NT2/D1 (cell line): ENCODE measurements at regions not wholly inside any gene's neighbourhood (a gene's known extent, or its start where the extent isn't known, plus 50 kb on each side); places are given as distances from the start of the nearest gene placed in this dataset.

ENCODE experiments used
- DNase-seq: peaks from one replicate; pipeline ENCODE4 v3.0.0-alpha.2; 2011; ENCODE audit warnings: low read depth, low spot score
- H3K27me3 ChIP-seq: 2 replicates; pipeline ENCODE4 v1.6.0; 2011; ENCODE audit warnings: mild to moderate bottlenecking; ENCODE audit not compliant: insufficient read length, insufficient read depth
- H3K36me3 ChIP-seq: 2 replicates; pipeline ENCODE4 v1.6.1; 2011; ENCODE audit warnings: mild to moderate bottlenecking, low read length, mixed read lengths; ENCODE audit not compliant: insufficient read depth, insufficient read length
- H3K4me1 ChIP-seq: 2 replicates; pipeline ENCODE4 v1.5.1; 2011; ENCODE audit not compliant: insufficient read depth, insufficient read length
- H3K4me3 ChIP-seq: 2 replicates; pipeline ENCODE4 v1.5.1; 2011; ENCODE audit warnings: low read depth; ENCODE audit not compliant: insufficient read length
- H3K9ac ChIP-seq: 2 replicates; pipeline ENCODE4 v1.6.0; 2011; ENCODE audit warnings: low read depth; ENCODE audit not compliant: insufficient read length
- H3K9me3 ChIP-seq: 2 replicates; pipeline ENCODE4 v1.5.1; 2011; ENCODE audit warnings: mild to moderate bottlenecking, low read length; ENCODE audit not compliant: insufficient read depth
- SUZ12 ChIP-seq: IDR thresholded peaks from 2 replicates; pipeline ENCODE4 v1.6.1; 2011; ENCODE audit not compliant: insufficient read length, insufficient read depth; ENCODE audit errors: extremely low read depth
- YY1 ChIP-seq: IDR thresholded peaks from 2 replicates; pipeline ENCODE4 v1.6.1; 2011; ENCODE audit not compliant: insufficient read length, insufficient read depth
- ZNF274 ChIP-seq: IDR thresholded peaks from 2 replicates; pipeline ENCODE4 v1.6.1; 2011; ENCODE audit warnings: mild to moderate bottlenecking, low read depth, low read length

GRCh38 chr5:158409507-158409906, 550.6 kb upstream of the CLINT1 start:
- H3K4me1 ChIP-seq: no peaks in the 10 kb centered on the region
- no peak for TF ChIP-seq YY1
- TF ChIP-seq SUZ12: no peak
- no peak for TF ChIP-seq ZNF274
- H3K4me3 ChIP-seq: no peak overlapping the region
- no peaks in the 10 kb centered on the region for H3K27me3 ChIP-seq
- no peaks in the 10 kb centered on the region for H3K36me3 ChIP-seq
- no peak overlapping the region for H3K9ac ChIP-seq
- 0 out of 2 replicates have a peak, but pooled peaks cover 1% of the 10 kb centered on the region for H3K9me3 ChIP-seq
- DNase-seq: no peak

GRCh38 chr5:158407824-158408195, 548.9 kb upstream of the CLINT1 start:
- H3K36me3 ChIP-seq: no peaks in the 10 kb centered on the region
- no peaks in the 10 kb centered on the region for H3K27me3 ChIP-seq
- H3K4me3 ChIP-seq: no peak overlapping the region
- TF ChIP-seq ZNF274: no peak
- TF ChIP-seq YY1: no peak
- no peak for TF ChIP-seq SUZ12
- DNase-seq: no peak
- no peaks in the 10 kb centered on the region for H3K4me1 ChIP-seq
- H3K9ac ChIP-seq: no peak overlapping the region
- peaks cover 10% of the 10 kb centered on the region; the same call in 1 of the 2 replicates for H3K9me3 ChIP-seq

- Histone ChIP-seq H3K27me3 (no peaks in the 10 kb centered on the region), H3K9ac (no peak overlapping the region), H3K4me3 (no peak overlapping the region), H3K36me3 (no peaks in the 10 kb centered on the region), H3K4me1 (no peaks in the 10 kb centered on the region), H3K9me3 (peaks cover 10% of the 10 kb centered on the region; the same call in 1 of the 2 replicates)
- no peak for DNase-seq
- no peak for TF ChIP-seq ZNF274
- TF ChIP-seq YY1: no peak
- TF ChIP-seq SUZ12: no peak
Observed at GRCh38 chr5:158406884-158407823, 548.2 kb upstream of the CLINT1 start.

- H3K4me1 ChIP-seq: no peaks in the 10 kb centered on the region
- no peak overlapping the region for H3K4me3 ChIP-seq
- no peak for DNase-seq
- no peaks in the 10 kb centered on the region for H3K9me3 ChIP-seq
- H3K9ac ChIP-seq: no peak overlapping the region
- no peaks in the 10 kb centered on the region for H3K36me3 ChIP-seq
- no peak for TF ChIP-seq YY1
- no peak for TF ChIP-seq SUZ12
- TF ChIP-seq ZNF274: no peak
- H3K27me3 ChIP-seq: no peaks in the 10 kb centered on the region
Observed at GRCh38 chr5:158398360-158399201, 539.6 kb upstream of the CLINT1 start.

GRCh38 chr5:158397278-158397677, 538.3 kb upstream of the CLINT1 start:
- TF ChIP-seq SUZ12: no peak
- TF ChIP-seq ZNF274: no peak
- no peak for TF ChIP-seq YY1
- H3K4me3 ChIP-seq: no peak overlapping the region
- no peaks in the 10 kb centered on the region for H3K36me3 ChIP-seq
- no peak overlapping the region for H3K9ac ChIP-seq
- no peaks in the 10 kb centered on the region for H3K9me3 ChIP-seq
- no peaks in the 10 kb centered on the region for H3K27me3 ChIP-seq
- DNase-seq: no peak
- no peaks in the 10 kb centered on the region for H3K4me1 ChIP-seq

GRCh38 chr5:158394102-158394501, 535.2 kb upstream of the CLINT1 start:
- H3K4me1 ChIP-seq: no peaks in the 10 kb centered on the region
- DNase-seq: no peak
- no peaks in the 10 kb centered on the region for H3K9me3 ChIP-seq
- H3K36me3 ChIP-seq: no peaks in the 10 kb centered on the region
- H3K27me3 ChIP-seq: no peaks in the 10 kb centered on the region
- TF ChIP-seq SUZ12 (no peak), YY1 (no peak), ZNF274 (no peak)
- H3K4me3 ChIP-seq: no peak overlapping the region
- no peak overlapping the region for H3K9ac ChIP-seq

- H3K4me3 ChIP-seq: no peak overlapping the region
- no peak overlapping the region for H3K9ac ChIP-seq
- H3K36me3 ChIP-seq: no peaks in the 10 kb centered on the region
- TF ChIP-seq YY1 (no peak), SUZ12 (no peak), ZNF274 (no peak)
- H3K4me1 ChIP-seq: no peaks in the 10 kb centered on the region
- H3K27me3 ChIP-seq: no peaks in the 10 kb centered on the region
- no peak for DNase-seq
- no peaks in the 10 kb centered on the region for H3K9me3 ChIP-seq
Observed at GRCh38 chr5:158393457-158393856, 534.5 kb upstream of the CLINT1 start.
